ENCODE measurements at regions not wholly inside any gene's neighbourhood (a gene's known extent, or its start where the extent isn't known, plus 50 kb on each side); places are given as distances from the start of the nearest gene placed in this dataset.

- no peak overlapping the region for H3K4me2 ChIP-seq (ENCODE audit: low read length)
- no peaks in the 10 kb centered on the region for H3K4me1 ChIP-seq
- H3K79me2 ChIP-seq = no peaks in the 10 kb centered on the region
- no peaks in the 10 kb centered on the region for H3K9me3 ChIP-seq (ENCODE audit: control insufficient read depth, low read length)
- no peak overlapping the region for H3K4me3 ChIP-seq (ENCODE audit: low read depth, low read length)
- no peaks in the 10 kb centered on the region for H3K27me3 ChIP-seq (ENCODE audit: control insufficient read depth, insufficient read depth, low read length)
- H3K36me3 ChIP-seq (ENCODE audit: control insufficient read depth, insufficient read depth, low read length) = no peaks in the 10 kb centered on the region
- no peak overlapping the region for H3K27ac ChIP-seq
- TF ChIP-seq CTCF (IDR thresholded peaks at IDR 0.05) = no peak
- H3K9ac ChIP-seq = no peak overlapping the region
- no peak overlapping the region for H2AFZ ChIP-seq
Observed at GRCh38 chr2:15072836-15073235, 440.3 kb downstream of the LRATD1 start.

DNA sequence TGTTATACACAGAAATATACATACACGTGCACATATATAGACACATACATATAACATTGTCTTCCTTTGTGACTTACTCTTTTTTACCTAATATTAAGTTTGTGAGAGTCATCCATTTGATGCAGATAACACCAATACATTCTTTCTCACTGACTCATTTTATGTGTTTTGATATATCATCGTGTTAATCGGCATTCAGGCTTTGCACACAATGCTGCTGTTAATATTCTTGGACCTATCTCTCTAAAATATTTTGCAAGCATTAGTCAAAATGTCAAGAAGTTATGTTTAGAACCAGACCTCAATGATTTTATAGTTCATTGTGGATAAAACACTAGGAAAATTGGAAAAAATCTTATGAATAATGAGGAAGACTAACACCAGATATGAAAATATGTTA lies 441.1 kb downstream of the LRATD1 start:
- no peak overlapping the region for H3K4me3 ChIP-seq (ENCODE audit: low read depth, low read length)
- no peaks in the 10 kb centered on the region for H3K27me3 ChIP-seq (ENCODE audit: control insufficient read depth, insufficient read depth, low read length)
- H2AFZ ChIP-seq = no peak overlapping the region
- H3K79me2 ChIP-seq = no peaks in the 10 kb centered on the region
- H3K36me3 ChIP-seq (ENCODE audit: control insufficient read depth, insufficient read depth, low read length) = no peaks in the 10 kb centered on the region
- H3K9me3 ChIP-seq (ENCODE audit: control insufficient read depth, low read length) = no peaks in the 10 kb centered on the region
- no peak overlapping the region for H3K9ac ChIP-seq
- H3K4me1 ChIP-seq = no peaks in the 10 kb centered on the region
- H3K27ac ChIP-seq = no peak overlapping the region
- H3K4me2 ChIP-seq (ENCODE audit: low read length) = no peak overlapping the region
- TF ChIP-seq CTCF (IDR thresholded peaks at IDR 0.05) = no peak

DNA sequence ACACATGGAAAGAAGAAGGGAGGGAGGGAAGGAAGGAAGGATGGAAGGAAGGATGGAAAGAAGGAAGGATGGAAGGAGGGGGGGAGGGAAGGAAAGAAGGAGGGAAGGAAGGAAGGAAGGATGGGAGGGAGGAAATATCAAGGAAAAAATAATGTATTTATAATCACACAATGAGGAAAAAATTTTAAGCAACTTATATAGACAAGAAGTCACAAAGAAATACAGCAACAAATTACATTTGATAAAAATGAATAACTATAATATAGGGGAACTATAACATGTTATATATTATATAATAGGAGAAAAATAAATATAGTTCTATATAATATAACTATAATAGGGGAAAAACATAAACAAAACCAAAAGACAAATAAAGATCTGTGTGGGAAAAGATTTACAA lies 441.8 kb downstream of the LRATD1 start:
- Histone ChIP-seq H3K9me3 (ENCODE audit: control insufficient read depth, low read length) (no peaks in the 10 kb centered on the region), H3K27ac (no peak overlapping the region)

DNA sequence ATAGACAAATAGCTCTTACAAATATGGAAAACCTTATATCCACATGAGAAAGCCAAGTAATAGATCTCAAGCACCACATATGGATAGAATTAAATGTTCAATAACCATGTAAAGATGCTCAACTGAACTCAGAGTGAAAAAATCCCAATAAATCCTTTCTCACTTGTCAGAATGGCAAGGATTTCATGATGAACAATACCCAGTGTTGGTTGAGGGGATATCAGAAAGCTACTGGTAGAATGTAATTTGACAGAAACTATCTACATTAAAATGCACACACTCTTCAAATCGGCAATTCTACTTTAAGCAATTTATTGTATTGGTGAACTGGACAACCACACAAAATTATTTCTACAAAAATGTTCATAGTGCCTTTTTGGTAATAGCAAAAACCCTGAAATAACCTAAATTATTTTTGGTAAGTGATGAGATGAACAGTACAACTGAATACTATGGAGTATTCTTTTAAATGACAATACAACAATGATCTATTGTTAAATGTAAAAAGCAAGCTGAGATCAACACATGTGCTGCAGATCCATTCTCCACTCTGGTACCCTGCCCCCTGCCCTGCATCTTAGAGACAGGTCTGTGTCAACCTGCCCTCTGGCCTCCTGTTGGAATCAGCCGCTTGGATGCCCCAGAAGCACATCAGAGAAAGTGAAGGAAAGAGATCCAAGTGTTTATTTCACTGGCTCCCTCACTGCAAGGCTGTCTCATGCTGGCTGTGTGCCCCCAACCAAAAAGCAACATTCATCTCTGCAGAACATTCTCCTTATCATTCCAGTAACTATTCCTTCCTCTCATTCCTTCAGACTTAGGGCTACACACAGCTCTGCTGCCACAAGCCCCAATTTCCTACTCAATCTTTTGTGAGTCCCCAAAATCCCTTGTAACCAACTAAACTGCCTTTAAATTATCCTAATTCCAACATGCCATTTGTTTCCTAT lies 442.5 kb downstream of the LRATD1 start:
- H3K27ac ChIP-seq = no peak overlapping the region
- no peak overlapping the region for H2AFZ ChIP-seq
- no peak overlapping the region for H3K4me2 ChIP-seq (ENCODE audit: low read length)
- H3K4me1 ChIP-seq = no peaks in the 10 kb centered on the region
- H3K79me2 ChIP-seq = no peaks in the 10 kb centered on the region
- H3K9me3 ChIP-seq (ENCODE audit: control insufficient read depth, low read length) = no peaks in the 10 kb centered on the region
- H3K4me3 ChIP-seq (ENCODE audit: low read depth, low read length) = no peak overlapping the region
- no peak for TF ChIP-seq CTCF (IDR thresholded peaks at IDR 0.05)
- no peaks in the 10 kb centered on the region for H3K36me3 ChIP-seq (ENCODE audit: control insufficient read depth, insufficient read depth, low read length)
- no peaks in the 10 kb centered on the region for H3K27me3 ChIP-seq (ENCODE audit: control insufficient read depth, insufficient read depth, low read length)
- H3K9ac ChIP-seq = no peak overlapping the region

More for the DNA sequence above, 441.8 kb downstream of the LRATD1 start:
- H3K36me3 ChIP-seq (ENCODE audit: control insufficient read depth, insufficient read depth, low read length) = no peaks in the 10 kb centered on the region
- no peak overlapping the region for H3K4me3 ChIP-seq (ENCODE audit: low read depth, low read length)
- no peak overlapping the region for H3K4me2 ChIP-seq (ENCODE audit: low read length)
- no peaks in the 10 kb centered on the region for H3K79me2 ChIP-seq
- no peaks in the 10 kb centered on the region for H3K27me3 ChIP-seq (ENCODE audit: control insufficient read depth, insufficient read depth, low read length)
- no peak overlapping the region for H2AFZ ChIP-seq
- no peak overlapping the region for H3K9ac ChIP-seq
- no peaks in the 10 kb centered on the region for H3K4me1 ChIP-seq
- TF ChIP-seq CTCF (IDR thresholded peaks at IDR 0.05) = no peak

GRCh38 chr2:15076668-15077067 lies 444.2 kb downstream of the LRATD1 start:
- Histone ChIP-seq H2AFZ (no peak overlapping the region), H3K27me3 (ENCODE audit: control insufficient read depth, insufficient read depth, low read length) (no peaks in the 10 kb centered on the region), H3K4me2 (ENCODE audit: low read length) (no peak overlapping the region), H3K9ac (no peak overlapping the region), H3K79me2 (no peaks in the 10 kb centered on the region), H3K36me3 (ENCODE audit: control insufficient read depth, insufficient read depth, low read length) (no peaks in the 10 kb centered on the region), H3K4me1 (no peaks in the 10 kb centered on the region), H3K4me3 (ENCODE audit: low read depth, low read length) (no peak overlapping the region), H3K9me3 (ENCODE audit: control insufficient read depth, low read length) (no peaks in the 10 kb centered on the region), H3K27ac (no peak overlapping the region)
- no peak for TF ChIP-seq CTCF (IDR thresholded peaks at IDR 0.05)

All from parathyroid adenoma (tissue), 2 donors.